ENCODE measurements at regions not wholly inside any gene's neighbourhood (a gene's known extent, or its start where the extent isn't known, plus 50 kb on each side); places are given as distances from the start of the nearest gene placed in this dataset.

GRCh38 chr14:35221462-35221861, 70.7 kb upstream of the PSMA6 start:
- TF ChIP-seq POLR2A (IDR thresholded peaks at IDR 0.05; ENCODE audit: low read length), result no peak
- no peak for TF ChIP-seq GATA1 (IDR thresholded peaks at IDR 0.05; ENCODE audit: low read depth, low read length)
